ENCODE measurements at regions not wholly inside any gene's neighbourhood (a gene's known extent, or its start where the extent isn't known, plus 50 kb on each side); places are given as distances from the start of the nearest gene placed in this dataset.
A peak's percentile ranks its signal among the peaks of the same experiment; 100 is the strongest.
"Not testable (repeated sequence)": the region's sequence is repeated elsewhere in the genome, so short reads cannot be mapped to it uniquely, and the experiment has no call there.

- DNase-seq (ENCODE audit: extremely low spot score, insufficient read length, low read depth) (no peak), FAIRE-seq (no peak)
Observed at GRCh38 chr2:64789466-64790320, 136.0 kb upstream of the SERTAD2 start.

- DNase-seq (ENCODE audit: extremely low spot score, insufficient read length, low read depth) (no peak), FAIRE-seq (no peak)
Observed at GRCh38 chr2:64792300-64792699, 138.6 kb upstream of the SERTAD2 start.

GRCh38 chr2:64792995-64793639 lies 139.4 kb upstream of the SERTAD2 start:
- DNase-seq (ENCODE audit: extremely low spot score, insufficient read length, low read depth) = no peak
- no peak for FAIRE-seq

GRCh38 chr2:64793701-64794100 lies 140.0 kb upstream of the SERTAD2 start:
- FAIRE-seq (peak; percentile 46), DNase-seq (ENCODE audit: extremely low spot score, insufficient read length, low read depth) (no peak)

- FAIRE-seq (no peak), DNase-seq (ENCODE audit: extremely low spot score, insufficient read length, low read depth) (no peak)
Observed at GRCh38 chr2:64794426-64794995, 140.8 kb upstream of the SERTAD2 start.

GRCh38 chr2:64795024-64795592 lies 141.4 kb upstream of the SERTAD2 start:
- FAIRE-seq = no peak
- no peak for DNase-seq (ENCODE audit: extremely low spot score, insufficient read length, low read depth)

GRCh38 chr2:64796926-64797325 lies 143.2 kb upstream of the SERTAD2 start:
- DNase-seq (ENCODE audit: extremely low spot score, insufficient read length, low read depth) = no peak
- FAIRE-seq = no peak

GRCh38 chr2:64797881-64798575 lies 144.3 kb upstream of the SERTAD2 start:
- no peak for DNase-seq (ENCODE audit: extremely low spot score, insufficient read length, low read depth)
- no peak for FAIRE-seq

GRCh38 chr2:64799592-64800252 lies 146.0 kb upstream of the SERTAD2 start:
- DNase-seq (ENCODE audit: extremely low spot score, insufficient read length, low read depth) (no peak), FAIRE-seq (no peak)

GRCh38 chr2:64803776-64804175 lies 150.1 kb upstream of the SERTAD2 start:
- no peak for DNase-seq (ENCODE audit: extremely low spot score, insufficient read length, low read depth)
- no peak for FAIRE-seq

- DNase-seq (ENCODE audit: extremely low spot score, insufficient read length, low read depth) = no peak
Observed at GRCh38 chr2:64804651-64805050, 150.9 kb upstream of the SERTAD2 start.

GRCh38 chr2:64807417-64807816 lies 153.7 kb upstream of the SERTAD2 start:
- FAIRE-seq = peak; percentile 67
- DNase-seq (ENCODE audit: extremely low spot score, insufficient read length, low read depth) = no peak

More at GRCh38 chr2:64804651-64805050, 150.9 kb upstream of the SERTAD2 start:
- FAIRE-seq = no peak

GRCh38 chr2:64808092-64808491 lies 154.4 kb upstream of the SERTAD2 start:
- FAIRE-seq = no peak
- DNase-seq (ENCODE audit: extremely low spot score, insufficient read length, low read depth) = no peak

GRCh38 chr2:64808754-64809153 lies 155.0 kb upstream of the SERTAD2 start:
- no peak for DNase-seq (ENCODE audit: extremely low spot score, insufficient read length, low read depth)
- FAIRE-seq = no peak

- no peak for FAIRE-seq
- DNase-seq (ENCODE audit: extremely low spot score, insufficient read length, low read depth) = no peak
Observed at GRCh38 chr2:64809216-64809615, 155.5 kb upstream of the SERTAD2 start.

GRCh38 chr2:64812285-64812684 lies 158.6 kb upstream of the SERTAD2 start:
- FAIRE-seq (no peak), DNase-seq (ENCODE audit: extremely low spot score, insufficient read length, low read depth) (no peak)

GRCh38 chr2:64814007-64814406 lies 160.3 kb upstream of the SERTAD2 start:
- DNase-seq (ENCODE audit: extremely low spot score, insufficient read length, low read depth) (no peak), FAIRE-seq (no peak)

GRCh38 chr2:64816526-64816925 lies 162.8 kb upstream of the SERTAD2 start:
- FAIRE-seq; DNase-seq (ENCODE audit: extremely low spot score, insufficient read length, low read depth): not testable (repeated sequence)

GRCh38 chr2:64817453-64817852 lies 163.7 kb upstream of the SERTAD2 start:
- FAIRE-seq (no peak), DNase-seq (ENCODE audit: extremely low spot score, insufficient read length, low read depth) (no peak)

GRCh38 chr2:64818664-64819060 lies 164.9 kb upstream of the SERTAD2 start:
- FAIRE-seq = no peak

More at GRCh38 chr2:64818664-64819060, 164.9 kb upstream of the SERTAD2 start:
- DNase-seq (ENCODE audit: extremely low spot score, insufficient read length, low read depth) = no peak
